ENCODE measurements at regions not wholly inside any gene's neighbourhood (a gene's known extent, or its start where the extent isn't known, plus 50 kb on each side); places are given as distances from the start of the nearest gene placed in this dataset.

DNA sequence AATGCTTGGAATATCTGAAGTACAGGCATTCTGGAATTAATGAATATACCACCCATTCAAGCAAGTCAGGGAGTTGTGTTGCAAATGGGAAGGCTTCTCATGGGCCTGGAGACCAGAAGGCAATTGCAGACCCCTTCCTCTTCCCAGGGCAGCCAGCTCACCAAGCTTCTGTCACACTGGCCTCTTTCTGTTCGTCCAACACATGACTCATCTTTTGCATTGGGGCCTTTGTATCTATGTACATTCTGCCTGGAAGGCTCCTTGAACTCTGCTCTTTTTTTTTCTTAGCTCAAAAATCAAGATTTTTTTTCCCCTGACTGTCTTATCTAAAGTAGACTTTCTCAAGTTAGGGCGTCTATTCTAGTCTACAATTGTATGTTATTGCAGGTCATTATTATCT, 132.9 kb upstream of the MYLIP start:
- Histone ChIP-seq H3K36me3 (ENCODE audit: control insufficient read depth, insufficient read depth, low read length) (no peaks in the 10 kb centered on the region), H3K9me3 (ENCODE audit: control insufficient read depth, insufficient read depth, low read length) (no peaks in the 10 kb centered on the region), H3K27me3 (ENCODE audit: control insufficient read depth, insufficient read depth, low read length) (no peaks in the 10 kb centered on the region), H3K4me3 (ENCODE audit: low read length) (no peak overlapping the region), H3K4me1 (ENCODE audit: control insufficient read depth, insufficient read depth, low read length) (0 out of 2 replicates have a peak, but pooled peaks cover 5% of the 10 kb centered on the region), H3K27ac (ENCODE audit: low read length) (no peak overlapping the region)
- no CpG with 5 or more reads among the region's 2 CpGs for WGBS (ENCODE audit: insufficient coverage, insufficient read length)
- no peak for DNase-seq (ENCODE audit: low read depth, low spot score)

DNA sequence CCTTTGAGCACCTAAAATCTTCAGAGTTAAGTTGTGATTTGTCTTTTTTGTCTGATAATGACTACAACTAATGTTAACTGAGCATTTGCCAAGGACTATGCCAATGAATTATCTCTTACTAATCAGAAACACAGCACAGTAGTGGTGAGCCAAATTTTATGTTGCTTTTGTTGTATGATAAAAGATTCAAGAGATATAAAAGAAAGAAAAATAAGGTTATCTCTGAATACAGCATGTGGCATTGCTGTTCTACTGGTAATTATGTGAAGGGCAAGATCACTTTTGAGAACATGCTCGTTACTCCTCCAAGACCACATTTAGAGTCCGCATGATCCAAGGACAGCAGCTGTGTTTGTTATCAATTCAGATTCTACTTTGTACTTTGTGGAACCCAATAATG, 133.4 kb upstream of the MYLIP start:
- Histone ChIP-seq H3K9me3 (ENCODE audit: control insufficient read depth, insufficient read depth, low read length) (no peaks in the 10 kb centered on the region), H3K4me1 (ENCODE audit: control insufficient read depth, insufficient read depth, low read length) (0 out of 2 replicates have a peak, but pooled peaks cover 5% of the 10 kb centered on the region), H3K36me3 (ENCODE audit: control insufficient read depth, insufficient read depth, low read length) (no peaks in the 10 kb centered on the region), H3K27me3 (ENCODE audit: control insufficient read depth, insufficient read depth, low read length) (no peaks in the 10 kb centered on the region), H3K4me3 (ENCODE audit: low read length) (no peak overlapping the region), H3K27ac (ENCODE audit: low read length) (no peak overlapping the region)
- DNase-seq (ENCODE audit: low read depth, low spot score) = no peak
- no CpG with 5 or more reads among the region's 2 CpGs for WGBS (ENCODE audit: insufficient coverage, insufficient read length)

DNA sequence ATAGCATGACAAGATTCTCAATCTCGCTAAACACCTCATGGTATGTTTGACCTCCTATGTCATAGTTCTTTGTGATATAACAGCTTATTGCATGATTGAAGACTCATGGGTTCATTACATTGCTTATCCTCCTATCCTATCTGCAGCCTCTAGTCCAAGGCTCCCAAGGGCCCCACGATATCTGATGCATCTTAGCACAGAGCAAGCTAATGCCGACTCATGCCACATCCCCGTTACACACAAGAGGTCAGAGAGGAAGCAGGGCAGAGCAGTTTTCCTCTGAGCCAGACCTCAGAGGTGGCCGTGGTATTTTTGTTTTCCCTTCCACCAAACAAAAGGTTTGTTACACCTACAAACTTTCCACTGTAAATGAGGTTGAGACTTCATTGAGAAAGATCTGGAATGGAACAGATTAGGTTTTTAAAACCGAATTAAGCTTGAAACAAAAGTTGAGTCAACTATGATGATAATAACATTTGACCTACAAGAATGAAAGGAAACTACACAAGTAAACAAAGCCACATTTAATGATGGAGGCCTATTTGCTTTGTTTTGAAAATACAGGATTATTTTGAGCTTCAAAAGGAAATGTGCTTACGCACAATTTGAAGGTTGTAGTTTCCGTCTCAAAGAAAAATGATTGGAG, 133.9 kb upstream of the MYLIP start:
- Histone ChIP-seq H3K9me3 (ENCODE audit: control insufficient read depth, insufficient read depth, low read length) (no peaks in the 10 kb centered on the region), H3K27me3 (ENCODE audit: control insufficient read depth, insufficient read depth, low read length) (no peaks in the 10 kb centered on the region), H3K36me3 (ENCODE audit: control insufficient read depth, insufficient read depth, low read length) (no peaks in the 10 kb centered on the region), H3K4me1 (ENCODE audit: control insufficient read depth, insufficient read depth, low read length) (0 out of 2 replicates have a peak, but pooled peaks cover 5% of the 10 kb centered on the region), H3K4me3 (ENCODE audit: low read length) (no peak overlapping the region), H3K27ac (ENCODE audit: low read length) (no peak overlapping the region)
- DNase-seq (ENCODE audit: low read depth, low spot score) = no peak
- WGBS (ENCODE audit: insufficient coverage, insufficient read length) = no CpG with 5 or more reads among the region's 8 CpGs

DNA sequence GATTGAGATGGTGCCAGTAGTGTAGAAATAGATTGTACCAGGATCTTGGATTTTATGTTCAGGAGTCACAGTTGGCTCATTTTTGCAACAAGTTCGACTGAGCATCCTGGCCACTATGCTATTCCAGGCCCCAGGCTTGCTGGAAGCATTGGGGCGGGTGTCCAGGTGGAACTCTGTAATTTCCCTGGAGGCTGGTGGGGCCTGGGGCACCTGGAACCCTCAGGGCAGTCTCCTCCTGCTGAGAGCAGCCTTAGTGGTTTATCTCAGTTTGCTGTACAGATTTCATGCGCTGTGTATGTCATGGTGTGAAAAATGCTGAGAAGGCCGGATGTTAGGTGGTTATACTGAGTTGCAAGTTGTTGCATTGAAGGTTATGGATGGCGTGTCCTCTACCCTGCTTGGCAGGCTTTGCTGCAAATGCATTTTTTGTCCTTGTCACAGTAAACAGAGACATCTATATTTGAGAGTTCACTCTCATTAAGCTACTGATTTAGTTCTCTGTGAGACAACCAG, 135.1 kb upstream of the MYLIP start:
- H3K36me3 ChIP-seq (ENCODE audit: control insufficient read depth, insufficient read depth, low read length) = no peaks in the 10 kb centered on the region
- H3K4me1 ChIP-seq (ENCODE audit: control insufficient read depth, insufficient read depth, low read length) = 0 out of 2 replicates have a peak, but pooled peaks cover 5% of the 10 kb centered on the region
- no peaks in the 10 kb centered on the region for H3K9me3 ChIP-seq (ENCODE audit: control insufficient read depth, insufficient read depth, low read length)
- H3K27ac ChIP-seq (ENCODE audit: low read length) = no peak overlapping the region
- no peak overlapping the region for H3K4me3 ChIP-seq (ENCODE audit: low read length)
- WGBS (ENCODE audit: insufficient coverage, insufficient read length) = no CpG with 5 or more reads among the region's 5 CpGs
- DNase-seq (ENCODE audit: low read depth, low spot score) = no peak
- H3K27me3 ChIP-seq (ENCODE audit: control insufficient read depth, insufficient read depth, low read length) = no peaks in the 10 kb centered on the region

DNA sequence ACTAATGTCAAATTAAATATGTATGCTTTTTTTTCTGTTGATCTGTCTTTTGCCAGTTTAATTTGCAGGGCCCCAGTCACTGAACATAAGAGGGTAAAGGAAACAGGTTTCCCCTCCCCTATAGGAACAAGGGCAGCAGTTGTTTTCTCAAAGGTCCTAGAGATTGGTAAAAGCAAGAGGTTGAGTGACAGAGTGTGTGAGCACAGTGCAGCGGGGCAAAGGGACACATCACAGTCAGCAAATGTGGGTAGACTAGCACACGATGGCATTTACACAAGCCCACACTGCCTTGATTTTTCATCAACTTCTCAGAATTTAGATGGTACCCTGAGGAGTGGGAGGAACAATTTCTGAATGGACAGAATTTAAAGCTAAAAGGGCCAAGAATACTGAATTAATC, 138.7 kb upstream of the MYLIP start:
- Histone ChIP-seq H3K4me3 (ENCODE audit: low read length) (no peak overlapping the region), H3K9me3 (ENCODE audit: control insufficient read depth, insufficient read depth, low read length) (no peaks in the 10 kb centered on the region), H3K36me3 (ENCODE audit: control insufficient read depth, insufficient read depth, low read length) (no peaks in the 10 kb centered on the region), H3K27ac (ENCODE audit: low read length) (no peak overlapping the region), H3K27me3 (ENCODE audit: control insufficient read depth, insufficient read depth, low read length) (no peaks in the 10 kb centered on the region), H3K4me1 (ENCODE audit: control insufficient read depth, insufficient read depth, low read length) (no peaks in the 10 kb centered on the region; the same call in 1 of the 2 replicates)
- no peak for DNase-seq (ENCODE audit: low read depth, low spot score)
- WGBS (ENCODE audit: insufficient coverage, insufficient read length) = no CpG with 5 or more reads among the region's 2 CpGs

DNA sequence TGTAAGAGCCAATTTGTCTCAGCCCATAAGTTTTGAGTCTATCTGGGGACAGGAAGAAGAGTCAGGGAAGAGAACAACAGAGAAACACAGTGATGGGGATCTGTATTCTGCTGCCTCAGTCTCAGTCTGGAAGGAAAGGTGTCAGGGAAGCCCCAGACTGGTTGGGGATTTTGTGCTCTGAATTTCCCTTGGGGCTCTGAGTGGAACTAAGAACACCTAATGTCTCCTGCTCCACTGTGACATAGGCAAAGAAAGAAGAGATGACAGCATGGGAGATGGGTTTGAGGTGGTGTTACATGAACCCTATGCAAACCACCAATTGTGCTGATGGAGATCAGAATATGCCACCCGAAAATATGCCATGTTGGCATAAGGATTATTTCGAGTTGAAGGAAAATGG, 139.5 kb upstream of the MYLIP start:
- Histone ChIP-seq H3K27me3 (ENCODE audit: control insufficient read depth, insufficient read depth, low read length) (no peaks in the 10 kb centered on the region), H3K9me3 (ENCODE audit: control insufficient read depth, insufficient read depth, low read length) (no peaks in the 10 kb centered on the region), H3K36me3 (ENCODE audit: control insufficient read depth, insufficient read depth, low read length) (no peaks in the 10 kb centered on the region), H3K4me1 (ENCODE audit: control insufficient read depth, insufficient read depth, low read length) (no peaks in the 10 kb centered on the region; the same call in 1 of the 2 replicates), H3K4me3 (ENCODE audit: low read length) (no peak overlapping the region), H3K27ac (ENCODE audit: low read length) (no peak overlapping the region)
- DNase-seq (ENCODE audit: low read depth, low spot score) = no peak
- no CpG with 5 or more reads among the region's 2 CpGs for WGBS (ENCODE audit: insufficient coverage, insufficient read length)

DNA sequence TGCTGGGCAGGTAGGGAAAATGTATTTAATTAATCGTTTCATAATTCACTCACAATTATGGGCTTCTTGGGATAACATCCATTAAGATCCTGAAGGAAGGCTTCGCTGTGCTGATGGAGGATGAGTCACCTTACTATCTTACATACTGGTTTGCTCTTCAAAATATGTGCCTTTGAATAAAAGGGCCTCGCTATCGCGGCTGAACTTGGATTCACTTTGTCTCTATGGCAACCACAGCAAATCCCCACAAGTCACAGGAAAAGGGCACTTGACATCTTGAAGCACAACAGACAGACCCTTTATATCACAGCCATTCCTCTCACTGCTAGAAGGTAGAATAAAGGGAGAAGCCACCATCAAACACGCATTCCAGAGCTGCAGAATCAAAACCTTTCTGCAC, 141.3 kb upstream of the MYLIP start:
- no peaks in the 10 kb centered on the region for H3K36me3 ChIP-seq (ENCODE audit: control insufficient read depth, insufficient read depth, low read length)
- no peak overlapping the region for H3K27ac ChIP-seq (ENCODE audit: low read length)
- DNase-seq (ENCODE audit: low read depth, low spot score) = no peak
- H3K27me3 ChIP-seq (ENCODE audit: control insufficient read depth, insufficient read depth, low read length) = no peaks in the 10 kb centered on the region
- H3K4me3 ChIP-seq (ENCODE audit: low read length) = no peak overlapping the region
- WGBS (ENCODE audit: insufficient coverage, insufficient read length) = no CpG with 5 or more reads among the region's 6 CpGs
- no peaks in the 10 kb centered on the region for H3K9me3 ChIP-seq (ENCODE audit: control insufficient read depth, insufficient read depth, low read length)
- no peaks in the 10 kb centered on the region; the same call in 1 of the 2 replicates for H3K4me1 ChIP-seq (ENCODE audit: control insufficient read depth, insufficient read depth, low read length)

DNA sequence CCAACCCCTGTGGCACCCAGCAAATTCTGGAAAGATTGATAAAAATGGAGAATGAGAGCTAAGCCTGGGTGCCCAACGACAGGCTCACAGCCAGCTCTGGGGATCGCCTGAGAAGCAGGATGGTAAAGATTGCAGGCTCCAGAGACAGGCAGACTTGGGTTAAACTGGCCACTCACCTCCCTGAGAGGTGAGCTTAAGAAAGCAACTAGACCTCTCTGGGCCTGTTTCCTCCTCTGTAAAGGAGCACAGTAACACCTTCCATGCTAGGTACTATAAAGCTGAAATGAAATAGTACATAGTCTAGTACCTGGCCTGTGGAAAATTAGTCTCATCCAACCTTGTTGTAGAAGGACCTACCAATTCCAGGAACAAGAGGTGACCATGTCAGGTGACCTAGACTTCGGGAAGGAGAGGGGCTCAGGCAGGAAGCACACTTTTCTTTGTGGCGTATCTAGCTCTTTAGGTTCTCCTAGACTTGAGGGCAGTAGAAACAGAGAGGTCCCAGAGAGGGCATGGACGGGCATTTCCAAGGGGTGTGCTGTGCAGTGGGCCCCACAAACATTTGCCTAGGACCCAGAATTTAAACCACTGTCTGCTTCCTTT, 142.8 kb upstream of the MYLIP start:
- Histone ChIP-seq H3K4me1 (ENCODE audit: control insufficient read depth, insufficient read depth, low read length) (no peaks in the 10 kb centered on the region; the same call in 1 of the 2 replicates), H3K36me3 (ENCODE audit: control insufficient read depth, insufficient read depth, low read length) (no peaks in the 10 kb centered on the region), H3K27ac (ENCODE audit: low read length) (no peak overlapping the region), H3K4me3 (ENCODE audit: low read length) (no peak overlapping the region), H3K9me3 (ENCODE audit: control insufficient read depth, insufficient read depth, low read length) (no peaks in the 10 kb centered on the region), H3K27me3 (ENCODE audit: control insufficient read depth, insufficient read depth, low read length) (no peaks in the 10 kb centered on the region)
- no peak for DNase-seq (ENCODE audit: low read depth, low spot score)
- no CpG with 5 or more reads among the region's 5 CpGs for WGBS (ENCODE audit: insufficient coverage, insufficient read length)

DNA sequence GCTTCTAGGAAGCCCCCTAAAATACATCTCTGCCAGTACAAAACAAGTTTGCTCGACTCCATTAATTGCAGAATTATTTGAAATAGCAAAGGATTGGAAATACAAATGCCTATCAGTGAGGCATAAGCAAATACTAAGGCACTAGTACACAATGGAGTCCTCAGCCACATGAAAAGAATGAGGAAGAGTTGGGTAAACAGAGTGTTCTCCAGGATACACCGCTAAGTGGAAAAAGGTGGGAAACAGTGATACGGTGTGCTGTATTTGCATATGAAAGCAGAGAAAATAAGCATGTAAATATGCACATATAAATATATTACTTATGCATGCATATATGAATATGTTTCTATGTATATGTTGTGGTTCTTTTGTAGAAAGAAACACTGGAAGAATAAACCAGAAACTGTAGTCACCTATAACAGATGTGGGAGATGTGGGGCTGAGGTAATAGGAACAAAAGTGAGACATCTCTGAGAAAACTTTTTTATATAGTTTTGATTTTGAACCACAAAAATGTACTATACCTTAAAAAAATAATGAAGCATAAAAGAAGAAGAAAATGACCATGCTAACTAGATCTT, 143.4 kb upstream of the MYLIP start:
- H3K36me3 ChIP-seq (ENCODE audit: control insufficient read depth, insufficient read depth, low read length) = no peaks in the 10 kb centered on the region
- no CpG with 5 or more reads among the region's 3 CpGs for WGBS (ENCODE audit: insufficient coverage, insufficient read length)
- DNase-seq (ENCODE audit: low read depth, low spot score) = no peak
- H3K9me3 ChIP-seq (ENCODE audit: control insufficient read depth, insufficient read depth, low read length) = no peaks in the 10 kb centered on the region
- H3K27me3 ChIP-seq (ENCODE audit: control insufficient read depth, insufficient read depth, low read length) = no peaks in the 10 kb centered on the region
- no peak overlapping the region for H3K27ac ChIP-seq (ENCODE audit: low read length)
- H3K4me1 ChIP-seq (ENCODE audit: control insufficient read depth, insufficient read depth, low read length) = no peaks in the 10 kb centered on the region; the same call in 1 of the 2 replicates
- H3K4me3 ChIP-seq (ENCODE audit: low read length) = no peak overlapping the region

DNA sequence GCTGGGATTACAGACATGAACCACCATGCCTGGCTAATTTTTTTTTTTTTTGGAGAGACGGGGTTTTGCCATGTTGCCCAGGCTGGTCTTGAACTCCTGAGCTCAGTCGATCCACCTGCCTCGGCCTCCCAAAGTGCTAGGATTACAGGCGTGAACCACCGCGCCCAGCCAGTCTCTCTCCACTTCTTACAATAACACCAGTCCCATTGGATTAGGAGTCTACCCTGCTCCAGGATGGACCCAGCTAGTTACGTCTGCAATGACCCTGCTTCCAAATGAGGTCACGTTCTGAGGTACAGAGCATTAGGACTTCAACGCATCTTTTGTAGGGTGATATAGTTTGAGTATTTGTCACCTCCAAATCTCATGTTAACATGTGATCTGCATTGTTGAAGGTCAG, 146.9 kb upstream of the MYLIP start:
- WGBS (ENCODE audit: insufficient coverage, insufficient read length) = no CpG with 5 or more reads among the region's 9 CpGs
- no peak overlapping the region for H3K4me3 ChIP-seq (ENCODE audit: low read length)
- no peaks in the 10 kb centered on the region for H3K27me3 ChIP-seq (ENCODE audit: control insufficient read depth, insufficient read depth, low read length)
- no peak for DNase-seq (ENCODE audit: low read depth, low spot score)
- no peaks in the 10 kb centered on the region for H3K9me3 ChIP-seq (ENCODE audit: control insufficient read depth, insufficient read depth, low read length)
- no peak overlapping the region for H3K27ac ChIP-seq (ENCODE audit: low read length)
- no peaks in the 10 kb centered on the region for H3K4me1 ChIP-seq (ENCODE audit: control insufficient read depth, insufficient read depth, low read length)
- no peaks in the 10 kb centered on the region for H3K36me3 ChIP-seq (ENCODE audit: control insufficient read depth, insufficient read depth, low read length)

Measured in iPS DF 6.9 (cell line).